HepG2 (cell line): ENCODE measurements at regions not wholly inside any gene's neighbourhood (a gene's known extent, or its start where the extent isn't known, plus 50 kb on each side); places are given as distances from the start of the nearest gene placed in this dataset.

Source experiments
- GFI1 ChIP-seq: sonication (generic); formaldehyde crosslinking; IDR thresholded peaks from 2 replicates; pipeline ENCODE4 v1.5.0; 2020; ENCODE audit warnings: missing genetic modification reagents, mild to moderate bottlenecking, borderline replicate concordance
- PHB2 ChIP-seq: fragments of 450-650 bp; IDR thresholded peaks from 2 replicates; pipeline ENCODE4 v1.6.1; 2018; ENCODE audit not compliant: partially characterized antibody
- PLSCR1 ChIP-seq: sonication (generic); formaldehyde crosslinking; IDR thresholded peaks from 2 replicates; pipeline ENCODE4 v1.5.0; 2020; ENCODE audit warnings: missing genetic modification reagents, mild to moderate bottlenecking, borderline replicate concordance
- TFDP2 ChIP-seq: sonication (generic); formaldehyde crosslinking; IDR thresholded peaks from 2 replicates; pipeline ENCODE4 v1.4.0; 2020; ENCODE audit warnings: missing genetic modification reagents
- ZFP90 ChIP-seq: sonication (generic); formaldehyde crosslinking; IDR thresholded peaks from 2 replicates; pipeline ENCODE4 v1.8.0; 2022; ENCODE audit warnings: missing genetic modification reagents, mild to moderate bottlenecking, inconsistent platforms, borderline replicate concordance
- ZNF431 ChIP-seq: sonication (generic); formaldehyde crosslinking; IDR thresholded peaks from 2 replicates; pipeline ENCODE4 v1.9.0; 2022; ENCODE audit warnings: missing genetic modification reagents, low read depth, mild to moderate bottlenecking, borderline replicate concordance
- ZNF598 ChIP-seq: sonication (generic); formaldehyde crosslinking; IDR thresholded peaks from 2 replicates; pipeline ENCODE4 v1.5.1; 2020; ENCODE audit warnings: mild to moderate bottlenecking, missing genetic modification reagents, borderline replicate concordance
- ZNF646 ChIP-seq: sonication (generic); formaldehyde crosslinking; IDR thresholded peaks from 2 replicates; pipeline ENCODE4 v1.9.0; 2021; ENCODE audit warnings: mild to moderate bottlenecking, missing genetic modification reagents
- ZNF879 ChIP-seq: sonication (generic); formaldehyde crosslinking; IDR thresholded peaks from 2 replicates; pipeline ENCODE4 v1.8.1; 2023; ENCODE audit warnings: missing genetic modification reagents
- ZSCAN9 ChIP-seq: IDR thresholded peaks from 2 replicates; pipeline ENCODE4 v1.6.1; 2016; ENCODE audit warnings: borderline replicate concordance
- TF ChIP-seq, protein P1 (sequence below): sonication (generic); formaldehyde crosslinking; IDR thresholded peaks from 2 replicates; pipeline ENCODE4 v1.4.0; 2020; ENCODE audit warnings: missing genetic modification reagents

DNA sequence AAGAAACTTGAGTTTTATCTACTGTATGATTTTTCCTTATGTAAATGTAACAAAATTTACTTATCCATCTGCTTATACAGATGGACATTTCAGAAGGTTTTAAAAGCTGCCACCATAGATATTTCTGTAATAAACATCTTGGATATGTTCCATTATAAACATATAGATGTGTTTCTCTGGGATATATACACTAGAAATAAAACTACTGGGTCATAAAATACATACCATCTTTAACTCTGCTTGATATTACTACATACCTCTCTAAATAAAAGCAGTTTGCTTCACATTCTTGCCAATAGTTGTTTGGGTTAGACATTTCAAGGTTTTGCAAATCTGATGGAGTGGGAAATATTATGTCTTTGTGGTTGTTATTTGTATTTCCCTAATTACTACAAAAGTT, 220.6 kb downstream of the FBXO8 start (continued):
- TF ChIP-seq ZNF431 (CRISPR knock-in tag) (no peak), GFI1 (no peak), ZNF598 (no peak), ZSCAN9 (CRISPR knock-in tag) (no peak), PLSCR1 (no peak), TFDP2 (CRISPR knock-in tag) (no peak), PHB2 (no peak), ZFP90 (CRISPR knock-in tag) (no peak), ZNF646 (CRISPR knock-in tag) (no peak), ZNF879 (CRISPR knock-in tag) (no peak)
- TF ChIP-seq, protein P1, sequence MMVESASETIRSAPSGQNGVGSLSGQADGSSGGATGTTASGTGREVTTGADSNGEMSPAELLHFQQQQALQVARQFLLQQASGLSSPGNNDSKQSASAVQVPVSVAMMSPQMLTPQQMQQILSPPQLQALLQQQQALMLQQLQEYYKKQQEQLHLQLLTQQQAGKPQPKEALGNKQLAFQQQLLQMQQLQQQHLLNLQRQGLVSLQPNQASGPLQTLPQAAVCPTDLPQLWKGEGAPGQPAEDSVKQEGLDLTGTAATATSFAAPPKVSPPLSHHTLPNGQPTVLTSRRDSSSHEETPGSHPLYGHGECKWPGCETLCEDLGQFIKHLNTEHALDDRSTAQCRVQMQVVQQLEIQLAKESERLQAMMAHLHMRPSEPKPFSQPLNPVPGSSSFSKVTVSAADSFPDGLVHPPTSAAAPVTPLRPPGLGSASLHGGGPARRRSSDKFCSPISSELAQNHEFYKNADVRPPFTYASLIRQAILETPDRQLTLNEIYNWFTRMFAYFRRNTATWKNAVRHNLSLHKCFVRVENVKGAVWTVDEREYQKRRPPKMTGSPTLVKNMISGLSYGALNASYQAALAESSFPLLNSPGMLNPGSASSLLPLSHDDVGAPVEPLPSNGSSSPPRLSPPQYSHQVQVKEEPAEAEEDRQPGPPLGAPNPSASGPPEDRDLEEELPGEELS = no peak
- TF ChIP-seq, all 625 proteins: peak for 0
